HepG2 (cell line): ENCODE measurements at regions not wholly inside any gene's neighbourhood (a gene's known extent, or its start where the extent isn't known, plus 50 kb on each side); places are given as distances from the start of the nearest gene placed in this dataset.

ENCODE experiments used
- BCLAF1 ChIP-seq: fragments of 450-650 bp; IDR thresholded peaks from 2 replicates; pipeline ENCODE4 v1.6.1; 2017; ENCODE audit warnings: mild to moderate bottlenecking
- CEBPG ChIP-seq: IDR thresholded peaks from 2 replicates; pipeline ENCODE4 v1.6.1; 2016
- ESRRA ChIP-seq: sonication (generic); formaldehyde crosslinking; IDR thresholded peaks from 2 replicates; pipeline ENCODE4 v1.5.1; 2020; ENCODE audit warnings: mild to moderate bottlenecking, low read depth, missing genetic modification reagents
- FOXP4 ChIP-seq: sonication (generic); formaldehyde crosslinking; IDR thresholded peaks from 2 replicates; pipeline ENCODE4 v1.4.0; 2020; ENCODE audit warnings: missing genetic modification reagents
- HNF4G ChIP-seq, 2 experiments: sonication (generic) in 1 of 2; formaldehyde crosslinking in 1 of 2; IDR thresholded peaks; 2 replicates each; pipeline versions ENCODE4 v1.4.0 to v1.6.1; 2011 to 2020; ENCODE audit warnings: borderline replicate concordance in 2 of 2, low read depth in 2 of 2, mild to moderate bottlenecking in 2 of 2, low read length in 1 of 2, missing genetic modification reagents in 1 of 2, moderate library complexity in 1 of 2
- KLF6 ChIP-seq: IDR thresholded peaks from 2 replicates; pipeline ENCODE4 v1.8.0; 2016; ENCODE audit warnings: missing biosample characterization, missing genetic modification reagents
- MAF1 ChIP-seq: sonication (generic); formaldehyde crosslinking; IDR thresholded peaks from 2 replicates; pipeline ENCODE4 v1.5.0; 2020; ENCODE audit warnings: missing genetic modification reagents, borderline replicate concordance
- MED8 ChIP-seq: sonication (generic); formaldehyde crosslinking; IDR thresholded peaks from 2 replicates; pipeline ENCODE4 v1.8.1; 2023; ENCODE audit warnings: mild to moderate bottlenecking, missing genetic modification reagents; ENCODE audit not compliant: insufficient replicate concordance
- MIXL1 ChIP-seq: IDR thresholded peaks from 2 replicates; pipeline ENCODE4 v1.6.1; 2016
- NR2F2 ChIP-seq: IDR thresholded peaks from 2 replicates; pipeline ENCODE4 v1.6.1; 2012; ENCODE audit warnings: low read depth, inconsistent platforms, borderline replicate concordance
- PHF5A ChIP-seq: IDR thresholded peaks from one replicate; pipeline ENCODE4 v1.6.1; 2018; ENCODE audit warnings: low read depth, missing genetic modification reagents; ENCODE audit not compliant: unreplicated experiment
- SIX4 ChIP-seq: sonication (generic); formaldehyde crosslinking; IDR thresholded peaks from 2 replicates; pipeline ENCODE4 v1.4.0; 2020; ENCODE audit warnings: missing genetic modification reagents
- TIGD3 ChIP-seq: sonication (generic); formaldehyde crosslinking; IDR thresholded peaks from 2 replicates; pipeline ENCODE4 v1.5.1; 2020; ENCODE audit warnings: mild to moderate bottlenecking, missing genetic modification reagents, borderline replicate concordance
- XBP1 ChIP-seq: sonication (generic); formaldehyde crosslinking; IDR thresholded peaks from 2 replicates; pipeline ENCODE4 v1.5.0; 2020; ENCODE audit warnings: missing genetic modification reagents
- ZC3H4 ChIP-seq: sonication (generic); formaldehyde crosslinking; IDR thresholded peaks from 2 replicates; pipeline ENCODE4 v1.4.0; 2020; ENCODE audit warnings: missing genetic modification reagents, borderline replicate concordance
- ZNF143 ChIP-seq: sonication (generic); formaldehyde crosslinking; IDR thresholded peaks from 2 replicates; pipeline ENCODE4 v1.4.0; 2020; ENCODE audit warnings: missing genetic modification reagents
- ZNF207 ChIP-seq: fragments of 450-650 bp; IDR thresholded peaks from 2 replicates; pipeline ENCODE4 v1.6.1; 2016; ENCODE audit warnings: antibody characterized with exemption, borderline replicate concordance
- ZNF329 ChIP-seq: sonication (generic); formaldehyde crosslinking; IDR thresholded peaks from 2 replicates; pipeline ENCODE4 v1.9.0; 2021; ENCODE audit warnings: low read depth, mild to moderate bottlenecking, missing genetic modification reagents
- ZNF510 ChIP-seq: sonication (generic); formaldehyde crosslinking; IDR thresholded peaks from 2 replicates; pipeline ENCODE4 v1.4.0; 2020; ENCODE audit warnings: low read depth, mild to moderate bottlenecking, missing genetic modification reagents
- ZNF761 ChIP-seq: sonication (generic); formaldehyde crosslinking; conservative IDR thresholded peaks from 2 replicates; pipeline ENCODE4 v1.4.0; 2020; ENCODE audit warnings: mild to moderate bottlenecking, missing genetic modification reagents
- ZNF768 ChIP-seq: sonication (generic); formaldehyde crosslinking; IDR thresholded peaks from 2 replicates; pipeline ENCODE4 v1.4.0; 2020; ENCODE audit warnings: missing genetic modification reagents
- ZSCAN12 ChIP-seq: sonication (generic); formaldehyde crosslinking; IDR thresholded peaks from 2 replicates; pipeline ENCODE4 v1.9.0; 2021; ENCODE audit warnings: mild to moderate bottlenecking, missing genetic modification reagents
- ZUFSP ChIP-seq: sonication (generic); formaldehyde crosslinking; IDR thresholded peaks from 2 replicates; pipeline ENCODE4 v1.9.0; 2021; ENCODE audit warnings: missing genetic modification reagents, mild to moderate bottlenecking, borderline replicate concordance
- TF ChIP-seq, protein P1 (sequence below): sonication (generic); formaldehyde crosslinking; IDR thresholded peaks from 2 replicates; pipeline ENCODE4 v1.5.1; 2020; ENCODE audit warnings: missing genetic modification reagents, mild to moderate bottlenecking, borderline replicate concordance

DNA sequence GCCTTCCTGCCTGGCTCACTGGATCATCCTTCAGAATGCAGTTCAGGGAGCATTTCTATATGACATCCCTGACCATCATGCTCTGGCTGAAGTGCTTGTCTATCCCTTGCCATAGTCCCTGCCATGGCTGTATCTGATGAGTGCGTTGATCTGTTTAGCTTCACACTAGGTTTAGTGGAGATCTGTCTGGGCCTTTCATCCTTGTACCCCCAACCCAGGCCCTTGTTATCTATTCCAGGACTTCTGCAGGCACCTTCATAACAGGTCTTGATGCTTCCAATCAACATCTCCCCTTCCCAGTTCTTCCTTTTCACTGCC lies 102.4 kb downstream of the QRSL1 start (continued):
- TF ChIP-seq PHF5A (no peak), XBP1 (CRISPR knock-in tag) (no peak), ZSCAN12 (CRISPR knock-in tag) (no peak), NR2F2 (no peak), ZNF510 (CRISPR knock-in tag) (no peak), TIGD3 (no peak), MAF1 (CRISPR knock-in tag) (no peak), ZC3H4 (CRISPR knock-in tag) (peak; percentile 74; the same call in 1 of the 2 replicates), CEBPG (CRISPR knock-in tag) (no peak), ZNF143 (no peak), ZNF329 (CRISPR knock-in tag) (0 out of 2 replicates have a peak, but pooled peaks have one; percentile 47), ZUFSP (CRISPR knock-in tag) (no peak), MIXL1 (no peak), HNF4G (IDR thresholded peaks at IDR 0.05; ENCODE audit: borderline replicate concordance, low read depth, low read length) (no peak), HNF4G (CRISPR knock-in tag; IDR thresholded peaks at IDR 0.05; ENCODE audit: borderline replicate concordance, low read depth) (no peak), ZNF207 (no peak), ESRRA (CRISPR knock-in tag) (no peak), ZNF761 (0 out of 2 replicates have a peak, but pooled peaks have one; percentile 33), MED8 (CRISPR knock-in tag) (no peak), ZNF768 (CRISPR knock-in tag) (no peak), FOXP4 (CRISPR knock-in tag) (no peak), KLF6 (CRISPR knock-in tag) (no peak), BCLAF1 (no peak), SIX4 (CRISPR knock-in tag) (no peak)
- TF ChIP-seq, protein P1, sequence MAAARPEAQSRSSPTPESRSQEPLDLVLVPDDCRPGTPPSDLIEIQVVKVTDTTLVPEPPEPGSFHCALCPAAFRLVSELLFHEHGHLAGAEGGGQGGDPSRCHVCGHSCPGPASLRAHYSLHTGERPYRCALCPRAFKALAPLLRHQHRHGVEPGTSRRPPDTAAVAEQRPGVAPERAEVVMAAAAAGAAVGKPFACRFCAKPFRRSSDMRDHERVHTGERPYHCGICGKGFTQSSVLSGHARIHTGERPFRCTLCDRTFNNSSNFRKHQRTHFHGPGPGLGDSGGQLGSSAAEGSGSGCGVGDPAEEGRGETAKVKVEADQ (CRISPR knock-in tag): no peak
